ENCODE measurements at regions not wholly inside any gene's neighbourhood (a gene's known extent, or its start where the extent isn't known, plus 50 kb on each side); places are given as distances from the start of the nearest gene placed in this dataset.

DNA sequence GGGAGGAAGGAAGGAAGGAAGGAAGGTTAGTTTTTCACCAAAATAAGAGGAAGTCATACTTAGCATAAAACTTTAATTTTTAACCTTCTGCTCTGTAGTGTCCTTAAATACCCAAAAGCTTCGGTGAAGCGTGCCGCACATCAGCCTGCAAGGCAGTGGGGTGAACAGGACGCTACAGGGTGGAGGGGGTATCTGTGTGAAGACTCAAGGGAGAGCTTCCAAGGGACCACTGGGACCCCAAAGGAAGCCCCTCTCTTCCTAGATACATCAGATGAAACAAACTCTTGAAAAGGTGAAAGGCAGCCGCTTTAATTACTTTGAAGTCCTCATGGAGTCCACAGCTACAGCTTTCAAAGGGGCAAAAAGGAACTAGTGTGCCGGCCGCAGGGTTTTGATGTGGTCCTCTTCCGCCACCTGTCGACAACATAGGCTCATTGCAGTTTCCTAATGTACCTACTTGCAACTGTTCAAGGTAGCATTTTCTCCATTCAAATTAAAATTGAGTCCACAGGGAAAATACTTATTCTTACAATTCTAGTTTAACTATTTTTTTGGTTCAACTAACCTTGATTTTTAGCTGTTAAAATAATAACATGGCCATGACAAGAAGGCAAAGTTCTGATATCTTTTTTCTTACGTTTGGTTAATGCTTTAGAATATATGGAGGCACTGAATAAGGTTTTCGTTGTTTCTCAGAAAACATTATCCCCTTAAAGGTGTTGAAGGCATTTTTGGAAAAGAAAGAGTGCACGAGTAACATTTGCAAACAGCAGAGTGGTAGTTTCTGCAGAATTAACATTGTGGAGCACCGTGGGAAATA lies 135.0 kb upstream of the RIPOR2 start:
- peak; percentile 94 for DNase-seq

- no peak for DNase-seq
These were observed 142.4 kb upstream of the RIPOR2 start for GRCh38 chr6:25078141-25078540.

GRCh38 chr6:25083784-25084507 lies 148.2 kb upstream of the RIPOR2 start:
- DNase-seq: no peak

GRCh38 chr6:25084508-25084833 lies 148.7 kb upstream of the RIPOR2 start:
- DNase-seq: no peak

- DNase-seq: peak; percentile 88
These were observed 150.0 kb upstream of the RIPOR2 start for GRCh38 chr6:25085756-25086155.

- no peak for DNase-seq
These were observed 150.8 kb upstream of the RIPOR2 start for GRCh38 chr6:25086500-25087091.

DNA sequence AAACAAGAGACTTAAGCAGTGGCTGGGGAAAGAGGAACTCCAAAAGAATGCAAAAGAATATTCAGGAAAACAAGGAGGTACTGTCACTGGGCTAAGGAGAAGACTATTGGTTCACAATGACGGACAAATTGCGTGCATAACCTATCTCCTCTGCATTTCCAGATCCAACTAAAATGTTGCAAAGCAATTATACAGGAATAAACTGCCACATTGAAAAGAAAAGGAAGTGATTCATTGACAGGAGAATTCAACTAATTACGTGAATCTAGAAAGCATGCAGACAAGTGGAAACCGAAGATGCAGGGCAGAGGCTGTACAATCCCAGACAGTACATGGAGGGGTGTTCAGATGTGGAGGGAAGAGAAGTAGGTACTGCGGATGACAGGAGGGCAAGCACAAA lies 152.8 kb upstream of the RIPOR2 start:
- no peak for DNase-seq

DNA sequence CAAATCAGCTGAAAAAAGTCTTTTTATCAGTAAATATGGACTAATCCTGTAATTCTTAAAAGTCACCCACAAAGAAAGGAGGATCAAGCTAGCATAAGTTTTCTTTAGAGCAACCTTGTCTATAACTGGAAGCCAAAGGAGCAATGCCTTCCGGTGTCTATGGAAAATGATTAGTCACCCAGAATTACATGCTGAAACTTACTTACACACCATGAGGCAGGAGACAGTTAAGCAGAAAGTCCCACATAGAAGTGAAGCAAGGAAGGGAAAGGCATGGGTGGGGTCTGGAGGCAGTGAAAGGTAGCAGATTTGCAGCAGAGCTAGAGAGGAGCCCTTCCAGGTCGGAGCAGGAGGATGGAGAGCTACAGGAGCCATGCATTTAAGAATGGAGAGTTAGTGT lies 153.7 kb upstream of the RIPOR2 start:
- peak; percentile 45 for DNase-seq

- no peak for DNase-seq
These were observed 159.0 kb upstream of the RIPOR2 start for GRCh38 chr6:25094726-25095125.

DNA sequence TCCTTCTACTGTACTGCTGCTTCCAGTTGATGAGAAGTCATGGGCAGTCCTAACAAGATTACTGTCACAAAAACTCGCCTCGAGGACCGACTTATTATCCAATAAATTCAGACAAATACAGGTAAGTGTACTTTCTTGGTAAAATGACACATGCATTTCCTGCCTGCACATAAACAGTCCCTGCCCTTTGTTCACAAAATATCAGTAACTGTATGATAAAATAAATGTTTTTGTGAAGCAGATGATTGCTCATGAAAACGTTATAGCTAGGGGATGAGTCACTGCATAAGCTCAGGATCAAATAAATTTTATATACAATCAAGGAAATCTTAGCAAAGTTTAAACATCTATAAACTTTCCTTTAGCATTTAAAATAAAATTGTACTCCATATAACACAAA lies 164.5 kb upstream of the RIPOR2 start:
- DNase-seq: no peak

- no peak for DNase-seq
These were observed 167.8 kb upstream of the RIPOR2 start for GRCh38 chr6:25103603-25104002.

DNA sequence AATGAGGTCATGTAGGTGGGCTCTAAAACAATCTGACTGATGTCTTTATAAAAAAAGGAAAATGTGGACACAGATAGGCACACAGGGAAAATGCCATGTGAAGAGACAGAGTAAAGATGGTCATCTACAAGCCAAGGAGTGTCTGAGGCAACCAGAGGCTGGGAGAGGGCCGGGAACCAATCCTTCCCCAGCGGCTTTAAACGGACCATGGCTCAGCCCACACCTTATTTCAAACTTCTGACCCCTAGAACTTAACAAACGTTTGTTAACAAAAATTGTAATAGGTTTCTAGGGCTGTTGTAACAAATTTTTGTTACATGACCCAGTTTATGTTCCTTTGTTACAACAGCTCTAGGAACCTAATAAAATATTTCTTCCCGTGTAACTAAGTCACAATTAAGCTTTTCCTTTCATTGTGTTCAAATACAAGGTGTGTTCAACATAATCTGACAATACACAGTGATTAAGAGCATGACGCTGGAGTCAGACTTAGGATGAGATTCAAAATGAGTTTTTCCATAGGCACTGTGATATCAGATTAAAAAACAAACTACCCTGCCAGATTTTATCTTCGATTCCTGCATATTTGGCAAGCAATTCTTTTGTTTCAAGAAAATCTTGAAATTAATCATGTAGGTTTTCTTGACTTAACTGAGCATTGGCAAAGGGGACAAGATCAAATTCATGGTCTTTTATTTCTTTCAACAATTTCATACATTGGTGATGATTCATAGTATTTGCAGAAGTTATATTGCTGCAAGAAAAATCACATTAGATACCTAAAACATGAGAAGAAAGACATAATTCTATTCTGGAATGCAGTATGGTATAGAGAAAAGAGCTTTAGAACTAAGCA lies 169.5 kb upstream of the RIPOR2 start:
- DNase-seq: no peak

- DNase-seq: no peak
These were observed 171.5 kb upstream of the RIPOR2 start for GRCh38 chr6:25107218-25107617.

- DNase-seq: no peak
These were observed 167.4 kb upstream of the CARMIL1 start for GRCh38 chr6:25111782-25112181.

GRCh38 chr6:25112322-25112773 lies 166.8 kb upstream of the CARMIL1 start:
- no peak for DNase-seq

DNA sequence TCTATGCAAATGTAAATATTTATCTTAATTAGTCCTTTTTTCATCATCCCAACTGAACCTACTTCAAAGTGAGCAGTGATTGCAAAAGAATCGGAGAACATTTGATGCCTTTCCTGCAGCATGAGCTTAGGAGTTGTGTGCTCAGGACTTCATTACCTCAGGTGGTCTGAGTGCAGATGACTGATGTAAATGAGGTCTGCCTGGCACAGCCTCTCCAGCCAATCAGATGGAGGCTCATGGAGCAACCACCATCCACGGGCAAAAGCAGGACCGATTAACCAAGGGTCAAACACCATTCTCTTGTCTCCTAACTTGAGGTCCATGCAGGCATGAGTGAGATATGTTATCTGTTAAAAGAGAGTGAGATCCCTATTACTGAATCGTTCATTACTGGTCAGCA lies 165.7 kb upstream of the CARMIL1 start:
- DNase-seq: no peak

DNA sequence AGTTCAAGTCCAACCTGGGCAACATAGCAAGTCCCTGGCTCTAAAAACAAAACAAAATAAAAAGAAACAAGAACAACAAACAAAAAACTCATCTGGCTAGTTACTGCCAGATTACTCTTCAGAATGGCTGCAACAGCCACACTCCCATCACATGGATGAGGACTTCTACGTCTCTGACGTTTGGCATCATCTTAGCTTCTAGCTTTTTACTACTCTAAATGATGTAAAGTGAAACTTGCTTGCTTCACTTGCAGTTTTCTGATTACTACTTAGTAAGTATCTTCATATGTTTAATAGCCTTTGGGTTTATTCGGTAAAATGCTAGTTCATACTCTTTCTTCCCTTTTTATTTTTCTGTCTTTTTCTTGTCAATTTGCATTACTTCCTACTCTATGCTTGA lies 161.1 kb upstream of the CARMIL1 start:
- no peak for DNase-seq

DNA sequence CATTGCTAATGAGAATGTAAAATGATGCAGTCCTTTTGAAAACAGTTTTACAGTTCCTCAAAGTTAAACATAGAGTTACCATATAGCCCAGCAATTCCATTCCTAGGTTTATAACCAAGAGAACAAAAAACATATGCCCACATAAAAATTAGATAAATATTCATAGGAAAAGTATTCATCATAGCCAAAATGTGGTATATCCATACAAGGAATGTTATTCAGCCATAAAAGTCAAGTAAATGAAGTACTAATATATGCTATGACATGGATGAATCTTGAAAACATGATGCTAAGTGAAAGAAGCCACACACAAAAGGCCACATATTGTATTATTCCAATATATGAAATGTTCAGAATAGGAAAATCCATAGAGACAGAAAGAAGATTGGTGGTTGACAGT lies 158.0 kb upstream of the CARMIL1 start:
- DNase-seq: no peak

- no peak for DNase-seq
These were observed 157.2 kb upstream of the CARMIL1 start for GRCh38 chr6:25122001-25122400.

GRCh38 chr6:25122622-25123237 lies 156.4 kb upstream of the CARMIL1 start:
- no peak for DNase-seq

DNA sequence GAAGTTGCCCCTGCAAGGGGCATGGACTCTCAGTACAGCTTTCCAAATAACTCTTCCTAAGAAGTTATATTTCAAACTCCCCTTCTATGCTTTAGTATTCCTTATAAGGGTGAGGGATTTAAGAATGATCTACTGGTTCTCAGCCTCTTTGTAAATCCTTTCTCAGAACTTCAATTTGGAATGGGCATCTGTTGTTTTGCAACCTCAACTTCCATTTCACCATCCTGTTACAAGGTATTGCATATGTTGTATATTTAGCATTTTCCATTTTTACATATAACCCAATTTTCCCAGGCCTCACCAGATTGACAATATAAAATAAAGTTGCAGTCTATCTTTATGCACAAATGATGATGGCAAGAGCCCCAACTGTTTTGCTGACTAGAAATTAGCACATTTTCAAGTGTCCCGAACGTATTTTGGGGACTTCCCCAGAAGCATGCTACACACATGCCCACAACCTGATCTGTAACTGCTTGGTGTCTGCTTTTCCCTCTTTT lies 154.9 kb upstream of the CARMIL1 start:
- no peak for DNase-seq

GRCh38 chr6:25125736-25126135 lies 153.4 kb upstream of the CARMIL1 start:
- no peak for DNase-seq
